ENCODE measurements at regions not wholly inside any gene's neighbourhood (a gene's known extent, or its start where the extent isn't known, plus 50 kb on each side); places are given as distances from the start of the nearest gene placed in this dataset.

GRCh38 chr1:219379691-219380090 is 206.0 kb downstream of the LYPLAL1 start:
- DNase-seq (ENCODE audit: insufficient read length, low spot score, missing footprints), result no peak
- Histone ChIP-seq H4K20me1 (ENCODE audit: insufficient read depth, low read length) (no peaks in the 10 kb centered on the region), H2AFZ (ENCODE audit: low read length) (no peak overlapping the region), H3K4me1 (ENCODE audit: insufficient read depth, low read length) (no peaks in the 10 kb centered on the region), H3K27me3 (ENCODE audit: insufficient read depth, low read length) (no peaks in the 10 kb centered on the region), H3K27ac (ENCODE audit: low read depth, low read length) (no peak overlapping the region), H3K79me2 (ENCODE audit: insufficient read depth, low read length) (no peaks in the 10 kb centered on the region), H3K9me3 (ENCODE audit: low read depth, low read length) (no peaks in the 10 kb centered on the region), H3K36me3 (ENCODE audit: insufficient read depth, low read length) (no peaks in the 10 kb centered on the region), H3K4me3 (ENCODE audit: insufficient read depth, low read length) (no peak overlapping the region), H3K4me2 (ENCODE audit: insufficient read depth, low read length) (no peak overlapping the region)
- TF ChIP-seq, protein P1, sequence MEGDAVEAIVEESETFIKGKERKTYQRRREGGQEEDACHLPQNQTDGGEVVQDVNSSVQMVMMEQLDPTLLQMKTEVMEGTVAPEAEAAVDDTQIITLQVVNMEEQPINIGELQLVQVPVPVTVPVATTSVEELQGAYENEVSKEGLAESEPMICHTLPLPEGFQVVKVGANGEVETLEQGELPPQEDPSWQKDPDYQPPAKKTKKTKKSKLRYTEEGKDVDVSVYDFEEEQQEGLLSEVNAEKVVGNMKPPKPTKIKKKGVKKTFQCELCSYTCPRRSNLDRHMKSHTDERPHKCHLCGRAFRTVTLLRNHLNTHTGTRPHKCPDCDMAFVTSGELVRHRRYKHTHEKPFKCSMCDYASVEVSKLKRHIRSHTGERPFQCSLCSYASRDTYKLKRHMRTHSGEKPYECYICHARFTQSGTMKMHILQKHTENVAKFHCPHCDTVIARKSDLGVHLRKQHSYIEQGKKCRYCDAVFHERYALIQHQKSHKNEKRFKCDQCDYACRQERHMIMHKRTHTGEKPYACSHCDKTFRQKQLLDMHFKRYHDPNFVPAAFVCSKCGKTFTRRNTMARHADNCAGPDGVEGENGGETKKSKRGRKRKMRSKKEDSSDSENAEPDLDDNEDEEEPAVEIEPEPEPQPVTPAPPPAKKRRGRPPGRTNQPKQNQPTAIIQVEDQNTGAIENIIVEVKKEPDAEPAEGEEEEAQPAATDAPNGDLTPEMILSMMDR (IDR thresholded peaks at IDR 0.05; ENCODE audit: extremely low read depth, low read depth, low read length), result no peak

DNA sequence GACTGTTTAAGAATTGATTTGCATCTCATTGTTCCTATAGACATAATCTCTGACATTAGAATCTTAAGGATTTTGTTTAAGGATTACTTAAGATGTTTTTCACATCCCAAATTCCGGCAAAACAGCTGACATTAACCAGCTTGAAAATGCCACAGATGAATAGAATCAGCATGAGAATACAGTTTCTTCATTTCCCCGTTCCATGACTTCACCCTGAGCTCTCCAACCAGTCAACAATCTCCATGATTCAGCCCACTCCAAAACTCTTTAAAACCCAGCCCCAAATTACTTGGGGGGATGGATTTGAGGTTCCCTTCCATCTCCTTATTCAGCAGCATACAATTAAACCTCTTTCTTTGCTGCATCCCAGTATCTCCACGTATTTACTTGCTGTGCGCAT is 201.0 kb downstream of the LYPLAL1 start:
- H3K36me3 ChIP-seq (ENCODE audit: insufficient read depth, low read length), result no peaks in the 10 kb centered on the region
- no peak for DNase-seq (ENCODE audit: insufficient read length, low spot score, missing footprints)
- H3K4me3 ChIP-seq (ENCODE audit: insufficient read depth, low read length), result no peak overlapping the region
- H3K4me1 ChIP-seq (ENCODE audit: insufficient read depth, low read length), result no peaks in the 10 kb centered on the region
- H3K27me3 ChIP-seq (ENCODE audit: insufficient read depth, low read length), result no peaks in the 10 kb centered on the region
- no peak overlapping the region for H2AFZ ChIP-seq (ENCODE audit: low read length)
- TF ChIP-seq, protein P1 (IDR thresholded peaks at IDR 0.05; ENCODE audit: extremely low read depth, low read depth, low read length), result no peak
- no peaks in the 10 kb centered on the region for H4K20me1 ChIP-seq (ENCODE audit: insufficient read depth, low read length)
- H3K9me3 ChIP-seq (ENCODE audit: low read depth, low read length), result no peaks in the 10 kb centered on the region
- no peak overlapping the region for H3K4me2 ChIP-seq (ENCODE audit: insufficient read depth, low read length)
- H3K79me2 ChIP-seq (ENCODE audit: insufficient read depth, low read length), result no peaks in the 10 kb centered on the region
- no peak overlapping the region for H3K27ac ChIP-seq (ENCODE audit: low read depth, low read length)

GRCh38 chr1:219374046-219374566 is 200.4 kb downstream of the LYPLAL1 start:
- Histone ChIP-seq H3K9me3 (ENCODE audit: low read depth, low read length) (no peaks in the 10 kb centered on the region), H2AFZ (ENCODE audit: low read length) (no peak overlapping the region), H3K79me2 (ENCODE audit: insufficient read depth, low read length) (no peaks in the 10 kb centered on the region), H3K27me3 (ENCODE audit: insufficient read depth, low read length) (no peaks in the 10 kb centered on the region), H3K4me2 (ENCODE audit: insufficient read depth, low read length) (no peak overlapping the region), H3K36me3 (ENCODE audit: insufficient read depth, low read length) (no peaks in the 10 kb centered on the region), H3K4me3 (ENCODE audit: insufficient read depth, low read length) (no peak overlapping the region), H4K20me1 (ENCODE audit: insufficient read depth, low read length) (no peaks in the 10 kb centered on the region), H3K4me1 (ENCODE audit: insufficient read depth, low read length) (no peaks in the 10 kb centered on the region), H3K27ac (ENCODE audit: low read depth, low read length) (no peak overlapping the region)
- no peak for DNase-seq (ENCODE audit: insufficient read length, low spot score, missing footprints)
- TF ChIP-seq, protein P1 (IDR thresholded peaks at IDR 0.05; ENCODE audit: extremely low read depth, low read depth, low read length), result no peak

DNA sequence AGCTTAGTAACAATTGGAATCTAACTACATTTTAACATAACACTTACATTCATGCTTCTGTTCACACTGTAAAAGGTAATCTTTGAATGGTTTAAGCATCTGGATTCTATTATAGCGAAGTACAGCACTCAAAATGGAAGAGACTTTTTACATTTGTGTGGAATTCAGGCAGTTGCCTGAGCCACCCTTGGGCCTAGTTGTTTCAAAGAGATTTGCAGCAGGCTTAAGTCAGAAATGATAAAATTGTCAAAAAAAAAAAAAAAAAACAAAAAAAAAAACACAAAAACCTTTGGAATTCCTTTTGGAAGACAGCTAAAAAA is 199.9 kb downstream of the LYPLAL1 start:
- no peak for DNase-seq (ENCODE audit: insufficient read length, low spot score, missing footprints)
- no peaks in the 10 kb centered on the region for H3K79me2 ChIP-seq (ENCODE audit: insufficient read depth, low read length)
- H3K27ac ChIP-seq (ENCODE audit: low read depth, low read length), result no peak overlapping the region
- H3K4me1 ChIP-seq (ENCODE audit: insufficient read depth, low read length), result peaks cover under 1% of the 10 kb centered on the region
- H3K36me3 ChIP-seq (ENCODE audit: insufficient read depth, low read length), result no peaks in the 10 kb centered on the region
- no peak overlapping the region for H3K4me3 ChIP-seq (ENCODE audit: insufficient read depth, low read length)
- TF ChIP-seq, protein P1 (IDR thresholded peaks at IDR 0.05; ENCODE audit: extremely low read depth, low read depth, low read length), result no peak
- H3K27me3 ChIP-seq (ENCODE audit: insufficient read depth, low read length), result no peaks in the 10 kb centered on the region
- H3K4me2 ChIP-seq (ENCODE audit: insufficient read depth, low read length), result no peak overlapping the region
- H2AFZ ChIP-seq (ENCODE audit: low read length), result no peak overlapping the region
- no peaks in the 10 kb centered on the region for H3K9me3 ChIP-seq (ENCODE audit: low read depth, low read length)
- H4K20me1 ChIP-seq (ENCODE audit: insufficient read depth, low read length), result no peaks in the 10 kb centered on the region
